HCT116 (cell line): ENCODE measurements at regions not wholly inside any gene's neighbourhood (a gene's known extent, or its start where the extent isn't known, plus 50 kb on each side); places are given as distances from the start of the nearest gene placed in this dataset.

Source experiments
- ATAC-seq: fragments of 200-7000 bp; cut with Tn5 transposase; 2 replicates; pipeline ENCODE4 v1.9.1; 2020; ENCODE audit warnings: mild to moderate bottlenecking, moderate library complexity
- BruUV-seq: library from RNA; stranded (reverse); fragments of 400-500 nt; replicated peaks from 2 replicates; lab custom pipeline; 2021; lab: Mats Ljungman, UMichigan
- CTCF ChIA-PET: fragments of 300-600 bp; sonication (Branson Sonifier 250); formaldehyde crosslinking; loops from one replicate; lab custom pipeline; 2021; ENCODE audit warnings: antibody characterized with exemption; lab: Charles Lee
- POLR2A ChIA-PET: fragments of 300-600, 350-600 bp; sonication (Branson Sonifier 250); formaldehyde crosslinking; loops from one replicate; lab custom pipeline; 2021; ENCODE audit warnings: antibody characterized with exemption; lab: Charles Lee
- RAD21 ChIA-PET, 2 experiments: fragments of 300-600 bp; sonication (Branson Sonifier 250); formaldehyde crosslinking; loops; one replicate each; lab custom pipeline; 2023; ENCODE audit warnings: low total read pairs in 2 of 2; ENCODE audit not compliant: uncharacterized antibody in 2 of 2, unreplicated experiment in 2 of 2, low non-redundant PET in 1 of 2; lab: Charles Lee
- DNase-seq: peaks from one replicate; pipeline ENCODE4 v3.0.0-alpha.2; 2010; ENCODE audit warnings: low read depth, low spot score
- H2AFZ ChIP-seq: fragments of 200-600 bp; shearing (Covaris generic), sonication (generic); 2 replicates; pipeline ENCODE4 v1.6.1; 2017; ENCODE audit warnings: low read depth, mixed run types, mixed read lengths, antibody characterized with exemption, low read length; ENCODE audit not compliant: poor library complexity, severe bottlenecking
- H3K27ac ChIP-seq: 2 replicates; pipeline ENCODE4 v1.5.1; 2012; ENCODE audit warnings: low read depth, low read length
- H3K27me3 ChIP-seq: fragments of 200-600 bp; sonication (generic); 2 replicates; pipeline ENCODE4 v1.6.1; 2016; ENCODE audit warnings: mixed run types, low read length, mixed read lengths; ENCODE audit not compliant: insufficient read depth
- H3K36me3 ChIP-seq, 2 experiments: fragments of 200-500 bp in 1 of 2; fragments of 200-600 bp in 1 of 2; sonication (Bioruptor generic) in 1 of 2; sonication (generic) in 1 of 2; 2 replicates each; pipeline versions ENCODE4 v1.5.1 to v1.6.1; 2014 to 2016; ENCODE audit warnings: low read length in 2 of 2, inconsistent platforms in 1 of 2, mixed read lengths in 1 of 2, mixed run types in 1 of 2; ENCODE audit not compliant: insufficient read depth in 2 of 2, control insufficient read depth in 1 of 2
- H3K4me1 ChIP-seq, 2 experiments: fragments of 200-600 bp in 1 of 2; sonication (generic) in 1 of 2; 2 replicates each; pipeline versions ENCODE4 v1.5.1 to v1.6.1; 2012 to 2017; ENCODE audit warnings: low read length in 2 of 2, inconsistent platforms in 1 of 2, mild to moderate bottlenecking in 1 of 2, mixed read lengths in 1 of 2, mixed run types in 1 of 2, moderate library complexity in 1 of 2; ENCODE audit not compliant: insufficient read depth in 2 of 2, control insufficient read depth in 1 of 2
- H3K4me2 ChIP-seq: fragments of 200-600 bp; sonication (generic); 2 replicates; pipeline ENCODE4 v1.6.1; 2017; ENCODE audit warnings: mixed run types, low read length, mixed read lengths
- H3K4me3 ChIP-seq, 2 experiments: fragments of 200-600 bp in 1 of 2; sonication (generic) in 1 of 2; replicated peaks in 1 of 2; 2 replicates each; pipeline ENCODE4 v1.5.1; 2011 to 2016; ENCODE audit warnings: low read length in 2 of 2, control low read depth in 1 of 2, low read depth in 1 of 2, mild to moderate bottlenecking in 1 of 2, mixed read lengths in 1 of 2, mixed run types in 1 of 2
- H3K79me2 ChIP-seq: fragments of 200-600 bp; sonication (generic); 2 replicates; pipeline ENCODE4 v1.6.1; 2017; ENCODE audit warnings: mild to moderate bottlenecking, mixed run types, low read length, moderate library complexity, mixed read lengths; ENCODE audit not compliant: insufficient read depth
- H3K9ac ChIP-seq: fragments of 200-600 bp; sonication (generic); 2 replicates; pipeline ENCODE4 v1.6.1; 2016; ENCODE audit warnings: low read length, mixed read lengths
- H3K9me2 ChIP-seq: fragments of 200-600 bp; sonication (generic), shearing (Covaris generic); 2 replicates; pipeline ENCODE4 v1.6.1; 2017; ENCODE audit warnings: mixed run types, mild to moderate bottlenecking, moderate library complexity; ENCODE audit not compliant: insufficient read depth
- H3K9me3 ChIP-seq, 2 experiments: fragments of 200-500 bp in 1 of 2; fragments of 200-600 bp in 1 of 2; sonication (Bioruptor generic) in 1 of 2; sonication (generic) in 1 of 2; 2 replicates each; pipeline ENCODE4 v1.6.1; 2014 to 2017; ENCODE audit warnings: low read length in 2 of 2, mixed read lengths in 2 of 2, inconsistent platforms in 1 of 2, low read depth in 1 of 2, mild to moderate bottlenecking in 1 of 2, mixed run types in 1 of 2, moderate library complexity in 1 of 2; ENCODE audit not compliant: control insufficient read depth in 1 of 2, insufficient read depth in 1 of 2
- H4K20me1 ChIP-seq: fragments of 200-600 bp; sonication (generic), shearing (Covaris generic); 2 replicates; pipeline ENCODE4 v1.6.1; 2017; ENCODE audit warnings: mixed run types, mild to moderate bottlenecking, moderate library complexity; ENCODE audit not compliant: insufficient read depth
- CEBPB ChIP-seq: IDR thresholded peaks from 2 replicates; pipeline ENCODE4 v1.6.1; 2012; ENCODE audit warnings: low read depth
- CTCF ChIP-seq, 3 experiments: fragments of 200-600 bp in 1 of 3; sonication (generic) in 1 of 3; IDR thresholded peaks in 2 of 3; conservative IDR thresholded peaks in 1 of 3; 2 replicates each; pipeline ENCODE4 v1.5.1; 2012 to 2017; ENCODE audit warnings: low read depth in 2 of 3, low read length in 2 of 3, antibody characterized with exemption in 1 of 3, borderline replicate concordance in 1 of 3, control low read depth in 1 of 3, mild to moderate bottlenecking in 1 of 3, mixed read lengths in 1 of 3, mixed run types in 1 of 3, moderate library complexity in 1 of 3; ENCODE audit not compliant: insufficient read depth in 1 of 3
- EGR1 ChIP-seq: IDR thresholded peaks from 2 replicates; pipeline ENCODE4 v1.6.1; 2012; ENCODE audit warnings: low read depth
- ELF1 ChIP-seq: IDR thresholded peaks from 2 replicates; pipeline ENCODE4 v1.6.1; 2012; ENCODE audit warnings: low read depth, borderline replicate concordance
- EZH2 ChIP-seq: fragments of 200-600 bp; sonication (generic); IDR thresholded peaks from 2 replicates; pipeline ENCODE4 v1.6.1; 2017; ENCODE audit warnings: antibody characterized with exemption, mixed run types
- FOSL1 ChIP-seq: IDR thresholded peaks from 2 replicates; pipeline ENCODE4 v1.6.1; 2012; ENCODE audit warnings: low read depth
- MAX ChIP-seq: IDR thresholded peaks from 2 replicates; pipeline ENCODE4 v1.6.1; 2012
- POLR2A ChIP-seq: IDR thresholded peaks from 2 replicates; pipeline ENCODE4 v1.7.0; 2011; ENCODE audit warnings: borderline replicate concordance; ENCODE audit not compliant: insufficient read depth, insufficient read length; ENCODE audit errors: extremely low read depth
- RAD21 ChIP-seq: IDR thresholded peaks from 2 replicates; pipeline ENCODE4 v1.6.1; 2012; ENCODE audit warnings: low read depth, mild to moderate bottlenecking
- SIN3A ChIP-seq: IDR thresholded peaks from 2 replicates; pipeline ENCODE4 v1.6.1; 2012; ENCODE audit warnings: low read depth
- SP1 ChIP-seq: IDR thresholded peaks from 2 replicates; pipeline ENCODE4 v1.6.1; 2012; ENCODE audit warnings: low read depth
- SRF ChIP-seq: IDR thresholded peaks from 2 replicates; pipeline ENCODE4 v1.6.1; 2012; ENCODE audit warnings: low read depth
- TCF7L2 ChIP-seq: IDR thresholded peaks from 2 replicates; pipeline ENCODE4 v1.7.0; 2011; ENCODE audit warnings: borderline replicate concordance, inconsistent platforms; ENCODE audit not compliant: insufficient read depth, insufficient read length; ENCODE audit errors: extremely low read depth
- YY1 ChIP-seq: IDR thresholded peaks from 2 replicates; pipeline ENCODE4 v1.6.1; 2011; ENCODE audit warnings: low read length, low read depth, moderate library complexity, mild to moderate bottlenecking; ENCODE audit not compliant: insufficient replicate concordance; ENCODE audit errors: extremely low read depth
- ZBTB33 ChIP-seq: IDR thresholded peaks from 2 replicates; pipeline ENCODE4 v1.6.1; 2011; ENCODE audit warnings: mild to moderate bottlenecking, low read length, moderate library complexity; ENCODE audit not compliant: insufficient replicate concordance; ENCODE audit errors: extremely low read depth
- ZFX ChIP-seq: fragments of 450-650 bp; IDR thresholded peaks from 2 replicates; pipeline ENCODE4 v1.6.1; 2017
- ZNF274 ChIP-seq: fragments of 200-500 bp; sonication (Bioruptor generic); IDR thresholded peaks from 2 replicates; pipeline ENCODE4 v1.6.1; 2014; ENCODE audit warnings: mild to moderate bottlenecking, low read depth, low read length, inconsistent platforms
- intact Hi-C: fragments of 100-400 bp; cut with micrococcal nuclease; formaldehyde crosslinking; loops from 2 replicates; pipeline ENCODE4 v1.10.0; 2022

GRCh38 chr4:101644516-101644915 lies 146.0 kb upstream of the BANK1 start:
- Histone ChIP-seq H3K27me3 (no peaks in the 10 kb centered on the region), H3K9me2 (peaks cover 2% of the 10 kb centered on the region; the same call in 1 of the 2 replicates), H3K36me3 (no peaks in the 10 kb centered on the region), H3K9ac (no peak overlapping the region), H3K4me2 (no peak overlapping the region), H3K4me3 (no peak overlapping the region), H4K20me1 (no peaks in the 10 kb centered on the region), H2AFZ (no peak overlapping the region), H3K9me3 (no peaks in the 10 kb centered on the region), H3K79me2 (no peaks in the 10 kb centered on the region), H3K27ac (no peak overlapping the region), H3K4me1 (peaks cover 0 to 6% of the 10 kb centered on the region in 2 experiments; a peak in 1 of 4 replicates)
- POLR2A ChIA-PET, result no interaction called here
- RAD21 ChIA-PET, result no interaction called here
- ATAC-seq (no peak), DNase-seq (no peak)
- CTCF ChIA-PET, result no interaction called here
- no peak for TF ChIP-seq ZBTB33
- no peak for TF ChIP-seq ZNF274
- TF ChIP-seq ZFX, result no peak
- TF ChIP-seq YY1, result no peak
- no peak for TF ChIP-seq CEBPB
- TF ChIP-seq MAX, result no peak
- no peak for TF ChIP-seq SRF
- TF ChIP-seq SP1, result no peak
- TF ChIP-seq SIN3A, result no peak
- no peak for TF ChIP-seq ELF1
- no peak for TF ChIP-seq RAD21
- TF ChIP-seq TCF7L2, result no peak
- TF ChIP-seq EGR1, result no peak
- TF ChIP-seq POLR2A, result no peak
- TF ChIP-seq EZH2, result no peak
- TF ChIP-seq FOSL1, result no peak
- no peak for TF ChIP-seq CTCF (IDR thresholded peaks at IDR 0.05 in 2 of 3, conservative IDR thresholded peaks at IDR 0.05 in 1 of 3; ENCODE audit: borderline replicate concordance in 1 of 3, insufficient read depth in 1 of 3, low read depth in 2 of 3, low read length in 2 of 3)
- intact Hi-C loops, result no loop called here
- BruUV-seq, result no TSS peak
